Stimulated activated CD4-positive, alpha-beta T cell treated with anti-CD3 and anti-CD28 coated beads, Interleukin-15, amount 100 ng/mL, for 24 hours (primary cell): ENCODE measurements at regions not wholly inside any gene's neighbourhood (a gene's known extent, or its start where the extent isn't known, plus 50 kb on each side); places are given as distances from the start of the nearest gene placed in this dataset.
"Not testable (repeated sequence)": the region's sequence is repeated elsewhere in the genome, so short reads cannot be mapped to it uniquely, and the experiment has no call there.

Experiments
- DNase-seq: peaks from one replicate; pipeline ENCODE4 v3.0.0-alpha.2; 2020

DNA sequence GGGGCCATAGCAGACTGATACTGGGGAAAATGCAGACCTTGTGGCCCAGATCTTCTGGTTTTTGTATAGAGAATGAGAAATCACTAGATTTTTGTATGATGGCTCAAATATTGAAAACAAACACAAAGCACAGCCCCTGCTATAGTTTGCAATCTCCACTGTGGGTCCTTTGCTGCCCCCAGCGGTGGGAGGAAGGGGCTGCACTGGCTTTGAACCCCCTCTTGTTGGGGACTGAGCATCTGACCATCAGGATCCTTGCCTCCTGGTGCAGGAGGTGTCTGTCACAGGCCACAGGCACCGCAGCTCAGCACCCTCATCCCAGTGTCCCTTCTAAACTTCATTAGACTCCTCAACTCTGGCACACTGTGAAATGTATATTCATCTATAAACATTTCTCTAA is 252.3 kb downstream of the BCL2L11 start:
- DNase-seq: not testable (repeated sequence)

DNA sequence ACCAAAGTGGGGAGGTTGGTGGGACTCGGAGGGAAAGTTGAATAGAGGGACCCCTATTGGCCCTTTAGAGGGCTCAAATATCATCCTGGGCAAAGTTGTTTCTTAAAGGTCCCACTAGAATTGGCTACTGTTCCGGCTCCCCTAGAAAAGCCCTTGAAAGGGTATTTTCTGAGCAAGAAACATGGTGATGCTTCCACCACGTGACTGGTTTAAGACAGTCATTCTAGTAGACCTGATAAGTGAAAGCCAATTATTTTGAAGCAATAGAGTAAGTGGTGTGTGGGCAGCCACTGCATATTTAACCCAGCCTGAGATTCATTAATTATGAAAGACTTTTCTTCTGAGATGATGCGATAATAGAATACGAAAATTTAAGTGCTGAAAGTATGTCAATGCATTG is 253.3 kb downstream of the BCL2L11 start:
- not testable (repeated sequence) for DNase-seq

DNA sequence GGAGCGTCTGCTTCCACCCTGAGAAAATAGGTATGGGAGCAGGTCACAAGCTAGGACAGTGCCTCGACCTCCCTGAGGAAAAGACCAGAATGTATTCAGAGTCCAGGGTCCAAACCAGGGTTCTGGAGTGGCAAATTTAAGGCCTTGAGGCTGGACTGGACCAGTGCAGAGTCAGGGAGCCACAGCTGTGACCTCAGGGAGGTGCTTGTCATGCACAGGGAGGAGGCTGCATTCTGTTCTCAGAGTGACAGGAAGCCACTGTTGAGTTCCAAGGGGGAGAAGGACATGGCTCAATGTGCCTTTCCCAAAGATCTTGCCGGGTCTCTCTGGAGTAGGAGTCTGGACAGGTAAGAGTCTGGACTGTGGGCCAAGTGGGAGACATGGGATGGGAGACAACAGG is 254.0 kb downstream of the BCL2L11 start:
- DNase-seq: not testable (repeated sequence)

DNA sequence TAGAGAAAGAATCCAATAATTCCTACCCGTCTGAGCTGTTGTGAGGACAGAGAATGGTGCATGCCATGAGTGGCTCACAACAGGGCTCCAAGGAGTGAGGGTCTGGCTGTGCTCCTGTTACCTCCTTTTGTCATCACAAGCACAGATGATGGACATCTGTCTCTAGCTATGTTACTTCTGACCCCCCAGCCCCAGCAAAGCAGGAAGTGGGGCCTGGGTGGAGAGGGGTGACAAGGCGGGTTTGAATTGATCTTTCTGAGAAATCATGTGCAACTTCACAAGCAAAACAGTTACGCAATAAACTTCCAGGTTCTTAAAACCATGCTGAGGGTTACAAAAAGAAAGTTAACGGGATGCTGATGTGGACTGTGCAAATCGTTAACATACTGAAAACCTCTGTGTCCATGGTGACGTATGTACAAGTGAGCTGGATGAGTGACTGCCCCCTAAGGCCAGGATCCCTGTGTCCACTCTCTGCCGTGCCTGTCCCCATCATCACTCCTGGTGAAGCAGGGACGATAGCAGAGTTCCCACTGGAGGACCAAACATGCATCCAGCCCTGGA is 254.7 kb downstream of the BCL2L11 start:
- not testable (repeated sequence) for DNase-seq

DNA sequence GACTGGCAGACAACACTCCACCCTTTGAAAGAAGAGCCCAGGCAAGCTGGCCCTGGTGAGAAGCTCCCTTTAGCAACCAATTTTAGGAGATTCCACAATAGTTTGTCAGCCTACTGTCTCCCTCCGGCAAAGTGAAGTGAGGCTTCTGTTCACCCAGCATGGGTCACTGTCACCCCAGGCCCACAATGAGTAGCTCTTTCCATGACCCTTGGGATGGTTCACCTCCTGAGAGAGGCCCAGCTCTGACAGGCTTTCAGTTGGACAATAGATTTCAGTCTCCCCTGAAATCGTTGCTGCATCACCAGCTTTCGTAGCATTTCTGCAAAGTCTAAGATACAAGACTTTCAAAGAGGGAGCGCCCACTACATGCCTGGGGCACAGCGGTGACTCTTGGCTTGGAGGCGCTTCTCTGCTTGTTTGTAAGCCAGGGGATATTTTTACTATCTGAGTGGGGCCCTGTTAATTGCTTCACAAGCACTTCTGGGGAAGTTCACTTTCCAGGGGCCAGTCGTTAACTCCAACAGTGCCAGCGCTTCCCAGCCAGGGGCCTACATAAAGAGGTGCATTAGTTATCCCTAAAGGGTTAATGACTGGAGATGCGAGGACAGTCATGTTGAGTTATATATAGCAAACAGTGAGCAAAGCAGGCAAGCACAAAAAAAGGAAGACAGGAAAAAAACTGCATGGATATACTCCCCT is 255.7 kb downstream of the BCL2L11 start:
- not testable (repeated sequence) for DNase-seq

DNA sequence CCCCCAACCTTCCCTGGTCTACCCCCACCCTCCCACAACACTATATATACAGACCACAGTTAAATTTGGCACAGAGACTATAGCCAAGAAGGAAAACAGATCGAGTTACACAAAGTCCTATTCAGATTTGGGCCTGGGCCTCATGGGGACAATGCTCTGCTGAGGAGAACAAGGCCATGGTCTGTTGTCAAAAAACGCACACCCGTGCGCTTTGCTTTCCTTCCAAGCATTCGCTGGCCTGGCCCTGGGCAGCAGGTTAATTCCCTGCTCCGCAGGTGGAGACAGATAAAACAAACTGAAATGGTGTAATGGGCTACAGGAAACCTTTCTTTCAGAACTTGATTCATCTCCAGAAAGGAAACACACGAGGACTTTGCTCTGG is 256.2 kb downstream of the BCL2L11 start:
- not testable (repeated sequence) for DNase-seq

DNA sequence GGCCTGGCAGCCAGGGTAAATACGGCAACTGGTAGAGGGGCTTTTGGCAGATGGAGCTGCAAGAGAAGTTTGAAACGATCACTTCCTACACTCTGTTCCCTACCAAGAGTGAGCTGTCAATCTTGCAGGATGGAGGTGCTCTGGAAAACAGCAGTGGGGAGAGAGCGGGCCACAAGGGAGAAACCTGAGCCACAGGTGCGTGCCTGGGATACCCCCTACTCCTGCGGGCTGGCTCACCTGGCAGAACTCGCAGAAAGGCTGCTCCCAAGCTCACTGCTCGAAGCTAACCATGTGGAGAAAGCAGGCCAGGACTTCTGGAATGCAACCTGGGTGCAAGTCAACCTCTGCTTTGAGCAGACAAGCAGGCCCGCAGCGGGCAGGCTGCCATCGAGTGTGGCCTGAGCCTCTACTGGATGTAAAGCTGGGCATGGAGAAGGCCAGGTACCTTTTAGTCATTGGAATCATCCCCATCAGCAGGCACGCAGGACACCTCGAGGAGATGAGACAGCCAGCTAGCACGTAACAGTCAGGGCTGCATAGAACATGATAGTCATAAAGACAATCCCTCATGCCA is 256.8 kb downstream of the BCL2L11 start:
- DNase-seq: not testable (repeated sequence)

DNA sequence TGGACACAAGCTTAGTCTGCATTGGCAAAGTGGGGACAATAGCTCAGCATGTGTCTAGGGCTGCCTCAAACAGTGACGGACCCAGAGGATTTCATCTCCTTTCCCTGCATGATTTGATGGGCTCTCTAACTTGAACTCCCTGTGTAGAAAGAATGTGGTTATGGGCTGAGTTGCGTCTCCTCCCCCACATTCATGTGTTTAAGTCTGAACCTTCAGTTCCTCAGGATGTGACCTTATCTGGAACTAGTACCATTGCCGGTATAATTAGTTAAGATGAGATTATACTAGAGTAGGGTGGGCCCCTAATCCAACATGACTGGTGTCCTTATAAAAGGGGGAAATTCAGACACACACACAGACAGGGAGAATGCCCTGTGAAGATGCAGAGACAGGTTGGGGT is 257.6 kb downstream of the BCL2L11 start:
- not testable (repeated sequence) for DNase-seq

DNA sequence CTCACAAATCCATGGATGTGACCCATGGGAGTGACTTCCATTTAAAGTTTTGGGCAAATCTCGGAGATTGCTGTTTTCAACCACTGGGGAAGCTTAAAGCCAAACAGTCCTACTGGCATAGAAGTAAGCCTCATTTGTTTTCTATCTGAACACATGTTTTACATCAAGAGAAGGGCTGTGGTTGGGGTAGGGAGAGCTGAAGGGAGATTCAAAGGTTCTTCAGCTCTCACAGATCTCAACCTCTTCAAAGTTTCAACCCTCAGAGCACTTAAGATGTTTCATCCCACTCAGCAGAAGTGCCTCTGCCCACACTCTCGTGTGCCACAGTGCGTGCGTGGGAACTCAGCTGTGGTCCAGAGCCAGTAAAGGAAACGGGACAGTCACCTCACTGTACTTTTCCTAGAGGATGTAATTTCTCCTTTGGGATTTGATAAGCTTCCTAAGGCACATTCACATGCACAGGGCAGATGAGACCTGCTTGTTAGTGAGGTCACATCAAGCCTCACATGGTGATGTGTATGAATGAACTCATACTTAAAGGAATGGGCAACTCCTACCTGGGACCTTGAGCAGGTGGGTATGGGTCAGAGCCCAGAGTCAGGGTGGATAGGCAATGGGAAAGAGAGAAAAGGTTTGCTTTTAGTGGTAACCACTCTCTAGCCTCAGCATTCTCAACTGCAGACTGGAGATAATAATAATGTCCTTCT is 260.2 kb downstream of the BCL2L11 start:
- DNase-seq: peak; percentile 34

DNA sequence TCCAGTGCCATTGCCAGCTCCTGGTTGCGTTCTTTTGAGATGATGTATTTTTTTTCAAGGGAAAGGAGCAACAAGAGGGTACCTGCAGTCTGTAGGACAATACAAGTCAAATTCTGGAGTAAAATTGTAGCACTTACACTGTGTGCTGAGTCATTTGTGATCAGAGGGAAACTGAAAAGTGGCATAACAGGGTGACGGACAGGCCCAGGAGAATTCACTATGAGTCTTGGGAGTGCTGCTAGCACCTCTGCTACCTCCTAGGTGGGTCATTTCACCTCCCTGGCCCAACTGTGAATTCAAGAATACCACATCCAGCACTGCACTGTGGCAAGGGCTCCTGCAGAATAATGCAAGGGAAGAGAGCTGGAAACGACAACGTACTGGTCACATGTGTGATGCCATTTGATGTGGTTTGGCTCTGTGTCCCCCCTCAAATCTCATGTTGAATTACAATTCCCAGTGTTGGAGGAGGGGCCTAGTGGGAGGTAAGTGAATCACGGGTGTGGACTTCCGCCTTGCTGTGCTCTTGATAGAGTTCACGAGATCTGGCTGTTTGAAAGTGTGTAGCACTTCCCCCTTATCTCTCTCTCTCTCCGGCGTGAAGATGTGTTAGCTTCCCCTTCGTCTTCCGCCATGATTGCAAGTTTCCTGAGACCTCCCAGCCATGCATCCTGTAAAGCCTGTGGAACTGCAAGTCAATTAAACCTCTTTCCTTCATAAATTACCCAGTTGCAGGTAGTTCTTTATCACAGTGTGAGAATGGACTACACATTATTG is 261.0 kb downstream of the BCL2L11 start:
- not testable (repeated sequence) for DNase-seq

DNA sequence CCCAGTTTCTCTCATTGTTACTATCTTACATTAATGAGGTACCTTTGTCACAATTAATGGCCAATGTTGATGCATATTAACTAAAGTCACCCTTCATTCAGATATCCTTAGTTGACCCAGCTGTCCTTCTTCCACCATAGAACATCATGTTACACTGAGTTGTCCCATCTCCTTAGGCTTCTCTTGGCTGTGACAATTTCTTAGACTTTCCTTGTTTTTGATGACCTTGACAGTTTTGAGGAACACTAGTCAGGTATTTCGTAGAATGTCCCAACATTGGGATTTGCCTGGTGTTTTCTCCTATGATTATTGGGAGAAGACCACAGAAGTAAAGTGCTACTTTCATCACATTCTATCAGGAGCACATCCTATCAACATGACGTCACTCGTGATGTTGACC is 261.8 kb downstream of the BCL2L11 start:
- not testable (repeated sequence) for DNase-seq

DNA sequence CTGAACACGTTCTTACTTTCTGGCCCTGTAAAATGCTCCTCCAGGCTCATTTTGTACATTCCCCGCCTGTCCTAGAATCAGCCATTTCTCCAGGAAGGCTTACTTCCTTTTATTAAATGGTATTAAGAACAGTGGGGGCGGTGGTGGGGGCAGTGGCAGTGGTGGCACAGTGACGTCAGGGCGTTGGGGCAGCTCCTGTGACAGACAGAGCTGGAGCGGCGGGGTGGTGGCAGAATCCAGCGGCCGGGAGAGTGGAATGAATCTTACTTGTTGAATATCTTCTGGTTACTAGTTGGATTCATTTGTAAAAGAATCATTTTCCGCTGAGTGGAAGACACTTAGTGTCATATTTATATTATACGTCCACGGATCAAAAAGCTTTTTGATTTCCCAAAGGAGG is 262.6 kb downstream of the BCL2L11 start:
- not testable (repeated sequence) for DNase-seq

DNA sequence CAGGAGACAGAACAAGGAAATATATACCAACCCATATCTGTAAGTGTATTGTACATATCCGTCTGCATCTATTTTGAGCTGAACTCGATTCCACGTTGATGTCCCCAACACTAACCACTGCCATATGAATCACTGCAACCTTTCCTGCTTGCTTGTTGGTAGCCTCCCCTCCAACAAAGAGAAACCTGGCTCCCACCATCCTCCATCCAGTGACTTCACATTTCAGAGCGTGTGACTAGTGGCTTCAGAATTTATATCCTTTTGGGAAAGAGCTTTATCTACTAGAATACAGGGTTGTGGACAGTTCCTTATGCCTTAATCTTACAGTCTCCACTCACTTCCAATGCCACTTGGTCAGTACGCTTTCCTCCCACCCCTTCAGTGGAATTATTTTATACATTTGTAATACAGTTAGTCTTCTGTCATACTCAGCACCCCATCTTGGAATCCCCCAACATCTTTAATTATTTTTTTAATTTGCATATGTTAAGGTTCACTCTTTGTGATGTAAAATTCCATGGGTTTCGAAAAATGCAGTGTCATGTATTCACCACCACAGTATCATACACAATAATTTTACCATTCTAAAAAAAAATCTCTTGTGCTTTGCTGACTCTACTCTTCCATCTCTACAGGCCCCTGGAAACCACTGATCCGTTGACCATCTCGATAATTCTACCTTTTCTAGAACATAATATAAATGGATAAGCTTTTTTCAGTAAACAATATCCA is 264.7 kb downstream of the BCL2L11 start:
- not testable (repeated sequence) for DNase-seq

DNA sequence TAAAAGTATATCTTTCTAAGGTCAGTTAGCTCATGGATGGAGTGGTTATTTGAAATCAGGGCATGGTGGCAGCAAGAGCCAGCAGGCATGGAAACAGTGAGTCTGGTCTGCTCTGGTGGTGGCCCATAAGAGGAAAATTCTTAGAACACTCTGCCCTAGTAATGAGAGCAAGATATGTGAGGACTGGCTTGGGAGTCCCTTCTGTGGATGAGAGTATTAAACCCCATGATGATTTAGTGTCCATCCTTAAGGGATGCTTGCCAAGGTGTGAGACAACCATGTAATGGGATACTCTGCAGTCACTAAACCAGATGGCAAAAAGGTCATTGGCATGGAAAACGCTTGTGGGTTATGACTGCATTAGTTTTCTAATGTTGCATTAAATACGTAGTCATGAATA is 269.9 kb downstream of the BCL2L11 start:
- DNase-seq: not testable (repeated sequence)

DNA sequence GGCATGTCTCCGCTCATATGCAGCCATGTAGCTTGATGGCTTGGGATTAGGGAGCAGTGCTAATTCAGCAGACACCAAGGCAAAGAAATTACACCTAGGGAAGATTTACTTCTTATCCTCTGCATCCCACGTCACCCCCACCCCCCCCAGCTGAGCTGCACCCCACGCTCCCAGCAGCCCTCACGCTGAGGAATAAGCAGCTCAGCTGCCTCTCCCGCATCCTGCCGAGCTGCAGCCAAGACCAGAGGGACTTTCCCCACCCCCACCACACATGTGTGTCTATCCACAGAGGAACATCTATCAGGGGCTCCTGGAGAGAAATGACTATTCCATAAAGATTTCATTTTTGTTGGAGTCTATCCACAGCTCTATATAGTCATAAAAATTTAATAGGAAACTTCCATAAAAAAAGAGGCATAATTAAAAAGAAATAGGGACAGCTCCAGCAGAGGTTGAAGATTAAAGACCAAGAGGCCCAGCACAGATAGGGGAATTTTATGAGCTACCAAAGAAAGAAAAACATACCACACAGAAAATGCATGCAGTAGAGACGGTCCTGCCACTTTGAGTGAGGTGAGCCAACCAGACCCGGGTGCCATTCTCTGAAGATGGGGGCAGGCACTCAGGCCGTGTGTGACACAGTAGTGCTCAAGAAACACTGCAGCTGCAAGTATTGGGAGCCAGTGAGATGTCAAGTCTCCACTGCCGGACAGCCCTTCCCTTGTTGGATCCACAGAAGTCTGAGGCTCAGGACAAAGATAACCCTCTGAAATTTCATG is 274.8 kb downstream of the BCL2L11 start:
- peak; percentile 84 for DNase-seq

DNA sequence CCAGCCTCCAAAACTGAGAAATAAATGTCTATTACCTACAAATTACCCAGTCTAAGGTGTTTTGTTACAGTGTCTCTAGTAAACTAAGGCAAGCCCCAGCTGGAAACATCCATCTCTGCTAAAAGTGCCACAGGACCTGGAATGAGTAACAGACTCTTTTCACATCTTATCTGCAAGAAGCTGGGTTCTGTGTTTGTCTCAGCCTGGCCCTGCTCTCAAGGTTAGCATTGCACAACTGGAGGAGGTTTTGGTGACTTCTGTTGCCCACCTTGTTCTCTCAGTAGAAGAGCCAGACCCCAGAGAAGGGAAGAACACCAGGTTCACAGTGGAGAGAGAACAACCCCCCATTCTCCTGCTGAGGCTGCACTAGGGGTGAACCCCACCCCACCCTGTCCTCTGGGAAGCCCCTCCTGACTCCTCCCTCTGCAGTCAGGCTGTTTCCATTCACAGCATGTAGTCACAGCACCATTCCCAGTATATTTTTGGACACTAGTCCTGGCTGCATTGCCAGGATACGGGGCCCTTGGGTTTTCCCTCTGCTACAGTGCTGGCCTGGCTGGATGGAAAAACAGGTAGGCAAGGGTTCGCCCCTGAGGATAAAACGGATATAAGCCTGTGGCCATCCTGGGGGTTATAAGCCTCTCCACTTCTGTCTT is 280.0 kb downstream of the BCL2L11 start:
- not testable (repeated sequence) for DNase-seq

DNA sequence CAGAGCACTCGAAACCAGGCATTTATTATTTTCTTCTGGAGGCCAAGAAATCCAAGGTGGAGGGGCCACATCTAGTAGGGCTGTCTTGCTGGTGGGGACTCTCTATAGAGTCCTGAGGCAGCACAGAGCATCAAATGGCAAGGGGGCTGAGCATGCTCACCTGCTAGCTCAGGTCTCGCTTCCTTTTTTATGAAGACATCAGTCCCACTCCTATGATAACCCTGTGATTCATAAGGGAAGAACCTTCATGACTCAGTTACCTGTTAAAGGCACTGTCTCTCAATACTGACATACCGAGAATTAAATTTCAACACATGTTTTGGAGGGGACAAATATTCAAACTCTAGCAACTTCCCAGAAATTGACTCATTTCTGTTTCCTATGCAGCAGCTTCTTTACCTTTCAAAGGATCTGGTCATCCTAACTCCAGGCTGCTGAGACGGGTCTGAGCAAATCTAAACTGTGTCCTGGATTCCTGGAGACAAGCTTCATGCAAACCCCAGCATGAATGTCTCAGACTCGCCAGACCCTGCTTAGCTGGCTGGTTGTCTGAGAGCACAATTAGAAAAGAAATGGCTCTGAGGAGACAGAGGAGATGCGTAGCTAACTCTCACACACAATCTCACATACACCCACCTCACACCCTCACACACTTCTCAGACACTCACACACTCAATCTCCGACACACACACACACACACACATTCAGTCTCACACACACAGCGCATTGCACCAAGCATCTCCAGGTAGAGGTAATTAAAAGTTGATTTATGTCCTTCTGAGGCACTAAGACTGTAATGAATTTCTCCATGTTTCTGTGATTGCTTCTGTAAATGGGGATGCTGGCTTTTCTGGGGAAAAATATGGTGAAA is 280.8 kb downstream of the BCL2L11 start:
- not testable (repeated sequence) for DNase-seq

DNA sequence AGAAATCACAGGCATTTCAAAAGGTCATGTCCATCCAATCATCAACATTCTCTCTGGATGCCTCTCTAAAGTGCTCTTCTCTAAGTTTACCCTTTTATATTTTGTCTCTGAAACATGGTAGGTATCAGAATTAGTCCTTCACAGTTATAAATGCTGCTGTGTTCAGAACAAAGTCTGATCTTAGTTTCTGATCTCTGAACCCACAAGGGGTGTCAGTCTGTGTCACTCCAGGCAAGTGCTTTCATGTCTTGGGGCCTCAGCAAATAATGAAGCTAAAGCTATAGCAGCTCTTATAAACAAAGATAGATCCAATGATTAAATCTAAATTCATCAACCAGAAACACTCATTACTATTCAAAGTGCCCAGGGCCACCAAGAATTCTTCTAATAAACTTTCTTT is 281.7 kb downstream of the BCL2L11 start:
- DNase-seq: not testable (repeated sequence)

DNA sequence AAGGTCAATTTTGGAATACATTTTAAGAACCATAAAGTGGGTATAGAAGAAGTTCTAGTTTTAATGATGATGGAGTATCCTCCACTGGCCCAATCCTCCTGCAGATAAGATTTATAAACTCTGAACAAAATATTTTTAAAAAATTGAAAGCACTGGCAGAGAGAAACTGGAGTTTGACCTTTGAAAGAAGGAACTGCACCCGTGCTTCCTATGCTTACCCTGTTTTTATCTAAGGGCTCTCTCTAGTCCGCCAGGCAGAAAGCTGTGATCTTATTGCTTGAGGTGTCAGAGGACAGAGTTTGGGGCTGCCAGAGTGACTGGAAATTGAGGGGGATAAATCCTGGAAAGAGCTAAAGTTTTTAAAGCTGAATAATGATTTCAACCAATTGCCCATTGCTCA is 282.6 kb downstream of the BCL2L11 start:
- not testable (repeated sequence) for DNase-seq

DNA sequence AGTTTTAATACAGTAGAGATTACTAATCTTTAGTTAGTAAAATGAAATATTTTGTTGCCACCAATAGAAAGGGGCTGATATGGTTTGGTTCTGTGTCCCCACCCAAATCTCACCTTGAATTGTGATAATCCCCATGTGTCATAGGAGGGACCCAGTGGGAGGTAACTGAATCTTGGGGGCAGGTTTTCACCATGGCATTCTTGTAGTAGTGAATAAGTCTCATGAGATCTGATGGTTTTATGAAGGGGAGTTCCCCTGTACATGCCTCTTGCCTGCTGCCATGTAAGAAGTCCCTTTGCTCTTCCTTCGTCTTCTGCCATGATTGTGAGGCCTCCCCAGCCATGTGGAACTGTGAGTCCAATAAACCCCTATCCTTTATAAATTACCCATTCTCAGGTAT is 285.9 kb downstream of the BCL2L11 start:
- not testable (repeated sequence) for DNase-seq
